GM19372 (cell line): ENCODE measurements at regions not wholly inside any gene's neighbourhood (a gene's known extent, or its start where the extent isn't known, plus 50 kb on each side); places are given as distances from the start of the nearest gene placed in this dataset.

Source experiments
- ATAC-seq: cut with Tn5 transposase; IDR thresholded peaks from one replicate; pipeline ENCODE4 v1.9.1; 2021; ENCODE audit warnings: mild to moderate bottlenecking, low read depth, moderate library complexity; ENCODE audit not compliant: unreplicated experiment

DNA sequence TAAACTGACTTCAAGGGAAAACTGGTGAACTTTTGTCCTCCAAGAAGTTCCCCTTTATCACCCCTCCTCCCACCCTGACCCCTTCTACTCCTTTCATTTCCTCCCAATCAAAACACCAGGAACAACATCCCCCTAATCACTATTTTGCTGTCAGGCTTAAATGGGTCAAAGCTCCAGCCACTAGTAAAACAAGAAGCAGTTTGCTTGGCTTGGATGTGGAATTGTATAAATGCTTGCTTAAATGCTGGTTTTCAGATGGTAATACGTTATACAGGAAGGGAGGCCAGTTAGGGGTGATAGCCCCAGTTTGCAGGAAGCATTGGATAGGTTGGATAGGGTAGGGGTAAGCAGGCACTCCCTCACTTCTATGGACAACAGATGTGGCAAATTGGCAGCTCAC, 473.6 kb downstream of the AGTPBP1 start:
- no peak for ATAC-seq

DNA sequence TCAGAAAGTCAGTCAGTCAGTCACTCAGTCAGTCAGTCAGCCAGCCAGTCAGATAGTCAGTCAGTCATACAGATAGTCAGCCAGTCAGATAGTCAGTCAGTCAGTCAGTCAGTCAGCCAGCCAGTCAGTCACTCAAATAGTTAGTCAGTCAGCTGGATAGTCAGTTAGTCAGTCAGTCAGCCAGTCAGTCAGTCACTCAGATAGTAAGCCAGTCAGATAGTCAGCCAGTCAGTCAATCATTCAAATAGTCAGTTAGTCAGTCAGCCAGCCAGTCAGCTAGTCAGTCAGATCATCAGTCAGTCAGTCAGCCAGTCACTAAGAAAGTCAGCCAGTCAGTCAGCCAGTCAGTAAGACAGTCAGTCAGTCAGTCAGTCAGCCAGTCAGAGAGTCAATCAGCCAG, 477.1 kb downstream of the AGTPBP1 start:
- no peak for ATAC-seq

DNA sequence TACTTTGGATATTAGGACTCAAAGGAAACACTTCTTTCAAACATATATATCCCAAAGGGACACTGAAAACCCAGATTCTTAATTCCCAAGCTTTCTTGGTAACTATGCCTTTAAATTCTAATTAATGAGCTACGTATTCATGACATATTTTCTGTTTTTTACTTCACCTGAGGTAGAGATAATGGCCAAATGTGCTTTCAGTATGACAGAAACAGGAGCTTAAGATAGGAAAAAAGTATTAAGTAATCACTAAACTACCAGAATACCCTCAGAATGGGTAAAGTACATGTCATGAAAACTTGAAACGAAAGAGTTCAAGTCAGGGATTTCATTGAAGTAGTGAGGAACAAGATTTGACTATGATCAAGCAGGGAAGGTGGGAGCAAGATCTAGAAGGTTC, 478.5 kb downstream of the AGTPBP1 start:
- no peak for ATAC-seq

DNA sequence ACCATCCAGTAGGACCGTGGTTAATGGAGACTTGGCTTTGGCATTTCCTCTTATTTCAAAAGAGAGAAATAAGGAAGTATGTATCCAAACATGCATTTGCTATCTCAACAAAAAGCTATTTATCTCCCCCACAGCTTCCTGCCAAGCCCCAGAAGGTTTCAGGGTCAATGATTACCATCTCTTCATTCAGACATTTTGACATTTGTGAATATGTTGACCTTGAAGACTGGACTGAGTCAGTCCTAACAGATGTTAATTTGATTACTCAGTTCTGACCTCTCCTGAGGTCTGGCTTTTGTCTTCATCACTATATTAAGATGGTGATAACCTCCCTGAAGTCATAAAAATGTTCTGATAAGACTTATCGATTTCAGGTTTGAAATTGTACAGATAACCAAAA, 479.4 kb downstream of the AGTPBP1 start:
- ATAC-seq: no peak

DNA sequence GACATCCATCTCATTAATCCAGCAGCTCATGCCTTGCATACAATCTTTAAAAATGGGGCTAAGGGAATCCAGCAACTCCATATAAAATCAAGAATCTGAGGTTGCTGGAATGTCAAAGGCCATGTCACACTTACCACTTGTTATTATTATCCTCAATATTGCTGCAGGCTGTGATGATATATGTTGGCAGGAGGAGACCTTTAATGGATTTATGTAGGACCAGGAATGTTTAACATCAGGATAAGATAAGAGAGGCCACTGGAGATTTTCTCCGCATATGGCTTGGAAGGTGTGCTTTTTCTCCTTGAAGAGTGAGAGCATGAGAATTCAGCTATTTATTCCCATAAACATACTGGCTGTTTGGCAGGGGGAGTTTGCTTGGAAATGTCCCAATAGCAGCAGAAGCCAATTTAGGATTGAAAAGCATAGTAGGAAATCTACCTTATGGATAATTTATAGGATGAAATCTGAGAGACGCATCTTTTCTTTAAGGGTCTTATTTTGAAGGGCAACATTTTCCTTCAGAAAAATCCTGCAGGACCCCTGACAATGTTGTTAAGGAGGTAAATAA, 481.4 kb downstream of the AGTPBP1 start:
- ATAC-seq: no peak

DNA sequence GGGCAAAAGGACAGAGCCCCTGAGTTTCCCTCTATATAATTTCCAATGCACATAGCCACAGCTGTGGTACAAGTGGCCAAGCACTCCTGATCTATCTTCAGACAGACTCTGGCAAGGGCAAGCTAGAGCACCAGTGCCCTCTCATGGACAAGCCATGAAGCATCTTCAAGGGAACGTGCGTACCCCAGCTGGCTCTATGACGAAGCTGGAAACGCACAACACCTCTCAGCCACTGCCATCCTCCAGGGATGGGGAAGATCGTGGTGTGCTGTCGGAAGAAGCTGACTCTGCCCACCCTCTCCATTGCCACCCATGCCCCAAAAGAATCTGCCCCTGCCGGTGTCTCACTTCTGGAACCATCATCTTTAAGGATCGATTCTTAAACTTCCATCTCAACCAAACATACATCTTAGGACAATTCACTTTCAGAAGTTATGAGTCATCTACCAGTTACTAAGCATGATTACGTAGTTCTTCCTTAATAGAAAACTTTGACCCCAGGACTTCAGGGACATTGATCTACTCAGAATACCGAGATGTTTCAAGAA, 482.9 kb downstream of the AGTPBP1 start:
- ATAC-seq: peak; percentile 65

DNA sequence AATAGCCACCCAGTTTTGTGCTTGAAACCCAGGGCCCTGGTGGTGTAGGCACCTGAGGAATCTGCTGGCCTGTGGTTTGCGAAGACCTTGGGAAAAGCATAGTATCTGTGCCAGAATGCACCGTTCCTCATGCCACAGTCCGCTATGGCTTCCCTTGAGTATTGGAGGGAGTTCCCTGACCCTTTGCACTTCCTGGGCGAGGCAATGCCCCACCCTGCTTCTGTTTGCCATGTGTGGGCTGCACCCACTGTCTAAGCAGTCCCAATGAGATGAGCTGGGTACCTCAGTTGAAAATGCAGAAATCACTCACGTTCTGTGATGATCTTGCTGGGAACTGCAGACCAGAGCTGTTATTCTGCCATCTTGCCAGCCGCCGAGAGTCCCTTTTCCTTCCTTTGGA, 483.5 kb downstream of the AGTPBP1 start:
- ATAC-seq: no peak

DNA sequence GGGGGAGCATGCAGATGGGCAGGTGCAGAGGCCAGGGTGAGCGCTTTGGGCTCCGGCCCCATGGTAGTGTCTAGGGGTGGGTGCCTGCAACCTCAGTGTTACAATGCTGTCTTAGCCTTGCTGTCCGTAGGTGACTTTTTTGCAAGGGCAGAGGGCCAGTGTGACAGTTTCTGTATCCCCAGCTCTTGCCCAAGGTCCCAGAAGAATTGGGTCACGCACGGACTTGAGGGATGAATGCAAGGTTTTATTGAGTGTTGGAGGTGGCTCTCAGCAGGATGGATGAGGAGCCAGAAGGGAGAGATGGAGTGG, 492.5 kb downstream of the AGTPBP1 start:
- no peak for ATAC-seq

DNA sequence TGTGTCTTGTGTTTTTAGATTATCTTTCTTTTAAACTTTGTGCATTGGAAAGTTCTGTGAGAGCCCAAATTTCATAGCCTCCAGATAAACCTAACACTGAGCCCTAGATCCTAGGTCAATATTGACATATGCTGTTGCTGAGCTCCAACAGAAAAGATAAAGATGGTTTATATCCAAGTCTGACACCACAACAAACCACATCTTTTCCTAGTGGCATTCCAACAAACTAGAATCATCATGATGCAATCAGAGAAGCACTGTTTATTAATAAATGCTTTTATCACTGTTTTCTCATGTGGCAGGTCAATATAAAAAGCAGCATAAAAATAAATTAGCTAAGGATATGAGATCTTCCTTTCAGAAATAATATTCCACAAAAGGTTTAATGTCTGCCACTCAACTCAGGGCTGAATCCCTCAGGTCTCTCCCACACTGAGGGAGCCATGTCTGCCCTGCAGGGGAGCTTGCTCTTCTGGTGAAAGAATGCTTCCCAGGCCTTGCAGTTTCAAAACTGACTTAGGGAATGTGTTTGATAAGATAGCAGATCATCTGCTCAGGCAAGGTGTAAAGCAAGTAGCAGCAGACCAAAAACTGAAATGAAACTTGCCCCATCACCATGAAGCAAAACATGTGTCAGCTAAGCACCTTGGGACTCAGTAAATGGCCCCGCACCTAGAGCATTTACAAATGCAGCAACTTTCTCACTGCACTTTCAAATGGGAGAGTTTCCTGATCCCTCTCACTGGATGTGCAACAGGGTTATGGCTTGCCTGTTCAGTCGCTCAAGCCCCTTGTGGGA, 493.0 kb downstream of the AGTPBP1 start:
- ATAC-seq: no peak

DNA sequence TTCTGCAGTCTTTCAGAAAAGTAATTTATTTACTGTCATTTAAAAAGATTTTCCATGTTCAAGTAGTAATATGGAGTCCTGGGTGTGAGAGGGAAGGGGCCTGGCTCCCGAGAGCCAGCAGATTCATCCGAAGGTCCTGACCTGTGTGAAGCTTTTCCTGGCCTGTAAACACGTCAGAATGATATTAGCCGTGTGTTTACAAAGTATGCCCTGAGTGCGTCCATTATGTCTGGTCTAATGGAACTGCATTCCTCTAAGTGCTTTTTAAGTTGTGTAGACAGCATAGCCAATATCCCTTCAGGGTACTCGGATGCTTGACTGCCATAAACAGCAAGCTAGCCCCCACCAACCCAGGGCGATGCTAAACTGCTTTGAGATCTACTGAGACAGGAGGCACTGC, 495.2 kb downstream of the AGTPBP1 start:
- ATAC-seq: no peak

DNA sequence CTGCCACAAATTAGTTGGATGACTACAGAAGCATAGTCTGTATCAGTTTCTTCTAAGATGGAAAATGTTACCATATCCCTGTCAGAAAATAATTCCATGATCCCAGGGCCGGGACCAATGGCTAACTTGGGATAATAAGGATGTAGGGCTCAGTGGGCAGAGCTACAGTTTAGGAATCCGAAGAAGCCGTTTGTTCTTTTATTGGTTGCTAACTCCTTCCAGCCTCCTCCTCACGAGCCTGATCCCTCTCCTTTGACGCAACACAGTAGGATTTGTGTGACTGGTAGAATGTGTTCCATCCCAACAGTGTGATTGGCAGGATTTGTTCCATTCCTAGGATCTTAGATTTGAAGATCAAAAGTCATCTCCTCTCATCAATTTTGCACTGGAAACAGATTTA, 496.9 kb downstream of the AGTPBP1 start:
- no peak for ATAC-seq

DNA sequence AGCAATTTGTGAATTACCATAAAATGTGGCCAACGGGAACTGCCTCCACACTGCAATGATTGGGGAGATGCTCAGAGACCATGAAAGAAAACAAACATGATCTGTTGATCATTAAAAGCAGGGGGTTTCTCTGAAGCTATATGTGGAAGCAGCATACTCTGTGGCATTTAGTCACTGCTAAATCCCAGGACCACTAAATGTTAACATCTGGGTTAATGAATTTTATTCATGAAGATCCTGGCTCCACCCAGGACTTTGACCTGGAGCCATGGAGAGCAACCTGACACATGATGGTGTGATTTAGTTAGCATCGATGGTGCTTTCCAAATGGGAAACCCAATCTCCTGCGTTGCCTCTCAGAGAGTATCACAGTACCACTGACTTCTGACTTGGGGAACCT, 497.8 kb downstream of the AGTPBP1 start:
- ATAC-seq: no peak

DNA sequence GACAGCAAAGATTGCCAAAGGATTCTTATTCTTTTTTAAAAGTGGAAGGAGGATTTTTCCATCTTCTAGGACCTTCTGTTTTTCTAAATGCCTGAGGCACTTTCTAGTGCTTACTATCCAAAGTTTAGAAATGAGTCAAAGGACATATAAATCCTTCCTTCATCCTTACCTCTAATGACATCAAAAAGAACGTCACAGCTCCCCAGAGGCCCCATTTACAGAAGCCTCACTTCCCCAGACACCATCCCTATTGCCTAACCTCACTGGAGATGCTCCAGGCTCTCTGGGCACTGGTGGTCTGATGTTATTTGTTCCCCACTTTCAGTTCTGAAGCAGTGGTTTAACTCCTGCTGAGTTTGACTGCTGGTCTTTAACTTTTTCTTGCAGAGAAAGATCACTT, 504.3 kb downstream of the AGTPBP1 start:
- ATAC-seq: no peak

DNA sequence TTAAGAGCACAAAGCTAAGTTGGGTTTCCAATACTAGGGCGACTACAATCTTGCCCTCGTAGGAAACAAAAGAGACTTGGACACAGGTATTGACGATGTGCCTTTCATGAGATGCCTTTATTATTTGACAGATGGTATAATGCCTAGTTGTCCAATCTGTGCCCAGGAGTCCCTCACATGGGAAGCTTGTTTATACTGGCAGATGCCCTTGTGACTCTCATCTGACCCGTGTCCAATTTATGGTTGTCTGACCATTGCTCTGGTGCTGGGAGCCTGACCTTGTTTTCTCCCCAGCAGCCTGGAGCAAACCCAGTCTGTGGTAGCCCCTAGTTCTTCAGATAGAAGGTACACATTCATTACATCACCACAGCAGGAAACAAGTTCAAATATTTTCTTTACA, 511.7 kb downstream of the AGTPBP1 start:
- no peak for ATAC-seq

DNA sequence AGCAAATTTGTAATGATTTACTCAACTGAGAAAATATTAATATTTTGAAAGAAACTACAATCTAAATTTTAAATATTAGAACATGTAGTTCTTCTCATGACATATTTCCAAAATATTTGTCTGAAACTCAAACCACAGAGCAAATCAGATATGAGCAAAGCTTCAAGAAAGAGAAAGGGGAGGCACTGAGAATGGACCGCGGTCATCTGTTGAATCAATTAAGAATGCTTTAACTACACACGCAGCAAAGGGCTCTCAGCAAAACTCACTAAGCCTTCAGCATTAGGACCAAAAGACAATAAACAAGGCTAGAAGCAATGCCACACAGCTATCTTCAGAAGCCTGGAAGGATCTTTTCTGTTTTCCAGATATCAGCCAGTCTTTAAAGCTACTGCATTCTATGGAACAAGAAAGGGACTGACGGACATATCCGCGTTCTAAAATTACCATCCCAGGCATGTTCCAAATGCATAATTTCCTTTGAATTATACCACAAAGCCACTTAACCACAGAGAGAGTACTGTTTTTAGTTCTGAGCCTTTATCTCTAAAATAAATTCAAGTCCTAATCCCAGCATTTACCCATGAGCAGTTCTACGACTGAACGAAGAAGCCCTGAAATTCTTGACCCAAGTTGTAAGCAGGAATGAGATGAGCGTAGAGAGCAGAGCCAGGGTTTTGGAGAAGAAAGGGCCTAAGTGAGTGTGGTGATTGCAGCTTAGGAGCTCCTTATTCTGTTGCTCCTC, 513.5 kb downstream of the AGTPBP1 start:
- ATAC-seq: no peak

DNA sequence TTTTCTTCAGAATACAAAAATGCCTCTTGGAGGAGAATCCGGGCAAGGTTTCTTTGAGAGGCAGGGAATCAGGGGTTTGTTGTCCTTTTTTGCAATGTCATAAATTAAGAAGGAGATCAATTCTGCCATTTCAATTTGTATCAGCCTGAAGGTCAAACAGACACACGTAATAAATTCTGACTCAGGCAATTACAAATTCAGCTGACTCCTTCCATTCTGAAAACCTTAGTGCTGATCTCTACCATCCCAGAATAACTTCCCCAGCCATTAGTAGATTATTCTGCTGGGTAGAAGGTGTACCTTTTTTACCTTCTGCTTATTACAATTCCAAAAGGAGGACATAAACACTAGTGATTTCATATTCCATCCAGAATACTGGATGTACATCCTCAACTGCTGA, 516.6 kb downstream of the AGTPBP1 start:
- ATAC-seq: no peak

DNA sequence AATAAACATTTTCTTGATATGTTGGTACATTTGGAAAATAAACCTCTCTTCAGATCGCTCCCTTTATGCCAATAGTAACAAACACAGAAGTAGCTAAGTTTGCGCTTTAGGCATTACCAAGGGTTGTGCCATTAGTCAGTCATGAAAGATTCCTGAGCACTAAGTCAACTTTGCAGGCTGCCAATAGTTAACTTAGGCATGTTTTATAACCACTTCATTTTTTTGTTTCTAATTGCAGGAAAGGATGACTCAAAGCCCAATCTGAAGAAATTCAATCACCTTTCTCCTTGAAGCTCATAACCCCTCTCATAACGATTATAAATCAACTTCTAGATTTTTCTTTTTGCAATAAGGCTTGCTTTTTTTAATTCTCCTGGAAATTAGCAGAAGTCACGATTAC, 517.0 kb downstream of the AGTPBP1 start:
- no peak for ATAC-seq

DNA sequence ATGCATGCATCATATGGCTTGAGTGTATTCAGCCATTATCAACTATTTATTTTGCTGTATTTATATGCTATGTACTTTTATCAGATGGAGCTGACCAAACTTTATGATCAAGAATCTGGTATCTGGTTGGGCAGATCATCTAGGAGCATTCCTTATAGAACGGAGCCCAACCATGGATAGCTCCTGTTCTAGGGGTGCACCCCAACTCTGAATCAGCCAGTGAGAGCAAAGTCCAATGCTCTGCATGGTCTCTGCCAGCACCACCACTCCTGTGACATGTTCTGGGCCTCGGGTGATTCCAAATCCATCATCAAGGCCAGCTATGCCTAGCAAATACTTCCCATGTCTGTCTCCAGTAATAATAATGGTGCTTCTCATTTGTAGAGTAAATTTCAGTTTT, 517.5 kb downstream of the AGTPBP1 start:
- no peak for ATAC-seq

DNA sequence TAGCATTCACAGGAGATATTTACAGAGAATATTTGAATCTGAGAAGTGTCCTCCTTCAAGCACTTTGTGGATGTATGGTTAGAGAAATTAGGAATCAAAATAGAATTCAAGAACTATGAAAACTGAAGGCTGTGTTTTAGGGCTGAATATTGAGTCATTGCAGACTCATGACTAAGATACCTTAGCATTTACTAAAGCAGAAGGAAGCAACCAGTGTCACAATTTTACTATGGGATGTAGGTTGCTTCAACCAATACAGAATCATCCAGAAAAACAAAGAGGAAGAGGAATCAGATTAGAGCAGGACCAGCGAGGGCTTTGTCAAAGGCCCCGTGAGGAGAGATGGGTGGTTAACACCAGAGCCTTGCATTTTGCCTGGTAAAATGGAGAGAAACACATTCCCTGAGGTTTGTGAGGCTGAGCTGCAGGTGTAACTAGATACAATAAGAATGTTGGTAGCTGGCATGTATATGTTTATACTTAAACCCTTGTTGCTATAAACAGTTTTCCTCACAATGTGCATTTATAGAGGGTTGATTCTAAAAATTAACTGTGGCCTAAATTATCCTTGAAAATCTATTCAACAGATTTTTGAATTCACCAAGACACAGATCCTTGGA, 518.1 kb downstream of the AGTPBP1 start:
- no peak for ATAC-seq

DNA sequence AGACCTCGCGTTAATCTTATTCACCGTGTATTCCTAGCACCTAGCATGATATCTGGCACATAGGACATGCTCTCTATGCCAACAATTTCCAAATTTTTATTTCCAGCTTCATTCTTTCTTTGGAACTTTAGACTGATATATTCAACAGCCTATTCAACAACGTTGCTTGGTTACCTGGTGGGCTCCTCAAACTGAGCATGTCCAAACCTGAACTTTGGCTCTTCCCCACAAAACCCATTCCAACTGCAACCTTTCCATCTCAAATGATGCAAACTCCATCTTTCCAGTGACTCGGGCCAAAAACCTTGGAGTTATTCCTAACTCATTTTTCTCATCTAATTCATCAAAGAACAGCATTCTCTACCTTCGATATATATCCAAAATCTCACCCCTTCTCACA, 525.2 kb downstream of the AGTPBP1 start:
- no peak for ATAC-seq

DNA sequence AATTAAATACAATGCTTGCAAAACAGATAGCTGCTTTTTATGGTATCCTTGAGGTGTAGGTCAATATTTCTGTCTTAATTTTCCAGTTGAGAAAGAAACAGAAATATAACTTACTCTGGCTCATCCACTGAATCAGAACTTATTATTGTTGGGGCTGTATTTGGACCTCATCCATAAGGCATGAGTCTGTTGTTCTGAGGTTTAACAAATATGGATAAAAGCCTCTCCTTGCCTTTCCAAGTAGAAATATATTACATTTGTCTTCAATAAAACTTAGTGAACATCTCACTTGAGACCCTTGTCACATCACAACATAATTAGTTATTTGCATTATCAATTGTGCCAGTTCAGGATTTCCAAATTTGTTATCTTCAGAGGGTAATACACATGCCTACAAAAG, 525.8 kb downstream of the AGTPBP1 start:
- no peak for ATAC-seq
